ENCODE measurements at regions not wholly inside any gene's neighbourhood (a gene's known extent, or its start where the extent isn't known, plus 50 kb on each side); places are given as distances from the start of the nearest gene placed in this dataset.

DNA sequence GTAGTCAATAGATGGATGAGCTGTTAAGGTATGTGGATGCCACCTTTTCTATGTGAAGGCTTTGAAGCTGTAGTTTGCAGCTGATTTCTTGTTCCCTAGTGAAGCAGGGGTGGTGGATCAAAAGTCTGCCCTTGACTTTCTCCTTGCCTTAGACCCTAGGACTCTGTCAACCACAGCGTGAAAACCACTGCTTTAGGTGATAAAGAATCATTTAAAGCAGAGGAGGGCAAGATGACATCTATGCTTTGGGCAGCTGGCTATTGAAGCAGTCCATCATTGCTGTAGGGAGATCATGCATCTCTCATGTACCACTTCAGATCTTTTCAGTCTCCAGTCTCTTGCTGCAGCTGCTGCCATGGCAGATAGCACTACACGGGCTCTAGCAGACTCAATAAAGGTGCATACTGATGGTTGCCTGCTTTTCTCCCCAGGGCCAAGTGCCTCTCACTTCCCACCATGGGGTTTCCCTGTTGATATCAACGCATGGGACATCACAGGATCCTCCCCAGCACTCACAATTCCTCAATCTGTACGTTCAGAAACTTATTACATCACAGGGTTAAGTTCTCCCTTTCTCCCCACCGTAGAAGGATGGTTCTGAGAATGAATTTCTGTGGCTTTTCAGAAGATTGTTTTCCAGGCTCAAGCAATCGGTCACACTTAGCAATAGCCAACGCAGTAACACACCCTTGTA is 122.0 kb upstream of the STMND1 start:
- H3K9me3 ChIP-seq (ENCODE audit: control insufficient read depth in 1 of 2, low read length in 2 of 2), result no peaks in the 10 kb centered on the region
- H3K4me3 ChIP-seq (ENCODE audit: low read depth in 1 of 2, low read length in 2 of 2), result no peak overlapping the region
- H3K9ac ChIP-seq (ENCODE audit: low read depth in 1 of 2, low read length in 2 of 2), result no peak overlapping the region
- H3K36me3 ChIP-seq (ENCODE audit: control insufficient read depth in 1 of 2, insufficient read depth in 2 of 2, low read length in 2 of 2), result no peaks in the 10 kb centered on the region
- no peaks in the 10 kb centered on the region for H3K4me1 ChIP-seq (ENCODE audit: control insufficient read depth in 1 of 2, insufficient read depth in 2 of 2, low read length in 2 of 2)
- H3K27ac ChIP-seq (ENCODE audit: low read depth, low read length), result no peak overlapping the region
- H3K27me3 ChIP-seq (ENCODE audit: control insufficient read depth in 1 of 2, insufficient read depth in 2 of 2, low read length in 2 of 2), result peaks cover 4 to 9% of the 10 kb centered on the region in 2 donors

DNA sequence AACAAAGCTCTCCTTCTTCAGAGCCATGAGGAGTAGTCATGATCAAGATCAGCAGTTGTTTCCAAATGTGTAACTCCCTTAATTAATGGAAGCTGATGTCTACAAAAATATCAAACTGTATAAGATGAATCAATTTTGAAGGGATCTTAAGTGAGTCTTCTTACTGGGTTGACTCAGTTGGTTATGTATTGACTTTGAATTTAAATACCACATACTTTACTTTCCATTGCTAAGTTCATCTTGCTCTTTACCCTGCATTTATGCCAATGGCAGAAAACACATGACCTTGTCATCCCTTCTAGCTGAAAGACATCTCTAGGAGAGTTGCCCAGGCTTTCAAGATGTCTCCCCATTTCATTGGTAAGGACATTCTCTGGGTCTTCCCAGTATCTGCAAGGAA is 123.2 kb upstream of the STMND1 start:
- H3K4me1 ChIP-seq (ENCODE audit: control insufficient read depth in 1 of 2, insufficient read depth in 2 of 2, low read length in 2 of 2), result no peaks in the 10 kb centered on the region
- peaks cover 4 to 9% of the 10 kb centered on the region in 2 donors for H3K27me3 ChIP-seq (ENCODE audit: control insufficient read depth in 1 of 2, insufficient read depth in 2 of 2, low read length in 2 of 2)
- no peak overlapping the region for H3K9ac ChIP-seq (ENCODE audit: low read depth in 1 of 2, low read length in 2 of 2)
- H3K9me3 ChIP-seq (ENCODE audit: control insufficient read depth in 1 of 2, low read length in 2 of 2), result no peaks in the 10 kb centered on the region
- H3K36me3 ChIP-seq (ENCODE audit: control insufficient read depth in 1 of 2, insufficient read depth in 2 of 2, low read length in 2 of 2), result no peaks in the 10 kb centered on the region
- H3K27ac ChIP-seq (ENCODE audit: low read depth, low read length), result no peak overlapping the region
- no peak overlapping the region for H3K4me3 ChIP-seq (ENCODE audit: low read depth in 1 of 2, low read length in 2 of 2)

DNA sequence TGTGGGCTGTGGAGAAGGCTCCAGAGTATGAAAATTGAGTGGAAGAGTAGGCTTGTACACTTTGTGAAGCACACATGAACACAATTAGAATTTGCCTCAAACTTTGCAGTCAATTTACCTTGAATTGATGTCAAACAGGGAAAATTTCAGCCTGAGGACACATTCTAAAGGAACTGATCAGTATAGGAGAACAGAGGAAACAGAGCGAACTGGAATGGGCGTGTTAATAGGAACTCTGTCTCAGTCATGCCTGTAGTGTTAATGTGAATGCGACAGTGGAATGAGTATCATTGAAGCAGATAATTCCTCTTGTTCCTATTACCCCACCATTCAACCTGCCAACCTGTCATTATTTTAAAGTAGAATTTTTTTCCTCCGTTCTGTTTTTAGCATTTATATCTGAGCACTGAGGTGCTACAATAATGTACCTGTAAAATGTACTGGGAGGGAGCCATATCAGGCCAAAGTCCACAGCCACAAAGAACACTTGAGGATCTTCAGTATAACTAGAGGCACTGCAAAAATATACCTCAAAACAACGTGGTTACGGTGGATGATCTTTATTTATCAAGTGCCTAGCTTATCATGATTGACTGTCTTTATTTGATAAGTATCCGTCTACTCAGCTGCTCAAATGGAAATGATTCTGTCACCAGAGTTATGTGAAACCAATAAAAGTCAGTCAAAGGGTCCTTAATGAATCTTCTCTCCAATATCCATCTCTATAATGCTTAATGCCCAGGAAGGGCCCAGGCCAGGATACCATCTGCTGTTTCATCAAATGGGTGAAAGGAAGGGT is 125.3 kb upstream of the STMND1 start:
- Histone ChIP-seq H3K4me3 (ENCODE audit: low read depth in 1 of 2, low read length in 2 of 2) (no peak overlapping the region), H3K9ac (ENCODE audit: low read depth in 1 of 2, low read length in 2 of 2) (no peak overlapping the region), H3K4me1 (ENCODE audit: control insufficient read depth in 1 of 2, insufficient read depth in 2 of 2, low read length in 2 of 2) (no peaks in the 10 kb centered on the region), H3K27ac (ENCODE audit: low read depth, low read length) (no peak overlapping the region), H3K27me3 (ENCODE audit: control insufficient read depth in 1 of 2, insufficient read depth in 2 of 2, low read length in 2 of 2) (peaks cover 4 to 14% of the 10 kb centered on the region in 2 donors), H3K9me3 (ENCODE audit: control insufficient read depth in 1 of 2, low read length in 2 of 2) (no peaks in the 10 kb centered on the region), H3K36me3 (ENCODE audit: control insufficient read depth in 1 of 2, insufficient read depth in 2 of 2, low read length in 2 of 2) (no peaks in the 10 kb centered on the region)

- no peak overlapping the region for H3K9ac ChIP-seq (ENCODE audit: low read depth in 1 of 2, low read length in 2 of 2)
- H3K4me3 ChIP-seq (ENCODE audit: low read depth in 1 of 2, low read length in 2 of 2), result no peak overlapping the region
- H3K4me1 ChIP-seq (ENCODE audit: control insufficient read depth in 1 of 2, insufficient read depth in 2 of 2, low read length in 2 of 2), result no peaks in the 10 kb centered on the region
- H3K9me3 ChIP-seq (ENCODE audit: control insufficient read depth in 1 of 2, low read length in 2 of 2), result no peaks in the 10 kb centered on the region
- H3K36me3 ChIP-seq (ENCODE audit: control insufficient read depth in 1 of 2, insufficient read depth in 2 of 2, low read length in 2 of 2), result no peaks in the 10 kb centered on the region
- no peak overlapping the region for H3K27ac ChIP-seq (ENCODE audit: low read depth, low read length)
- H3K27me3 ChIP-seq (ENCODE audit: control insufficient read depth in 1 of 2, insufficient read depth in 2 of 2, low read length in 2 of 2), result peaks cover 4 to 10% of the 10 kb centered on the region in 2 donors
Observed at GRCh38 chr6:16974704-16975359, 127.0 kb upstream of the STMND1 start.

GRCh38 chr6:16974387-16974673 is 127.5 kb upstream of the STMND1 start:
- Histone ChIP-seq H3K9ac (ENCODE audit: low read depth in 1 of 2, low read length in 2 of 2) (no peak overlapping the region), H3K4me1 (ENCODE audit: control insufficient read depth in 1 of 2, insufficient read depth in 2 of 2, low read length in 2 of 2) (no peaks in the 10 kb centered on the region), H3K9me3 (ENCODE audit: control insufficient read depth in 1 of 2, low read length in 2 of 2) (no peaks in the 10 kb centered on the region), H3K27me3 (ENCODE audit: control insufficient read depth in 1 of 2, insufficient read depth in 2 of 2, low read length in 2 of 2) (peaks cover 4 to 5% of the 10 kb centered on the region in 2 donors), H3K36me3 (ENCODE audit: control insufficient read depth in 1 of 2, insufficient read depth in 2 of 2, low read length in 2 of 2) (no peaks in the 10 kb centered on the region), H3K4me3 (ENCODE audit: low read depth in 1 of 2, low read length in 2 of 2) (no peak overlapping the region), H3K27ac (ENCODE audit: low read depth, low read length) (no peak overlapping the region)

DNA sequence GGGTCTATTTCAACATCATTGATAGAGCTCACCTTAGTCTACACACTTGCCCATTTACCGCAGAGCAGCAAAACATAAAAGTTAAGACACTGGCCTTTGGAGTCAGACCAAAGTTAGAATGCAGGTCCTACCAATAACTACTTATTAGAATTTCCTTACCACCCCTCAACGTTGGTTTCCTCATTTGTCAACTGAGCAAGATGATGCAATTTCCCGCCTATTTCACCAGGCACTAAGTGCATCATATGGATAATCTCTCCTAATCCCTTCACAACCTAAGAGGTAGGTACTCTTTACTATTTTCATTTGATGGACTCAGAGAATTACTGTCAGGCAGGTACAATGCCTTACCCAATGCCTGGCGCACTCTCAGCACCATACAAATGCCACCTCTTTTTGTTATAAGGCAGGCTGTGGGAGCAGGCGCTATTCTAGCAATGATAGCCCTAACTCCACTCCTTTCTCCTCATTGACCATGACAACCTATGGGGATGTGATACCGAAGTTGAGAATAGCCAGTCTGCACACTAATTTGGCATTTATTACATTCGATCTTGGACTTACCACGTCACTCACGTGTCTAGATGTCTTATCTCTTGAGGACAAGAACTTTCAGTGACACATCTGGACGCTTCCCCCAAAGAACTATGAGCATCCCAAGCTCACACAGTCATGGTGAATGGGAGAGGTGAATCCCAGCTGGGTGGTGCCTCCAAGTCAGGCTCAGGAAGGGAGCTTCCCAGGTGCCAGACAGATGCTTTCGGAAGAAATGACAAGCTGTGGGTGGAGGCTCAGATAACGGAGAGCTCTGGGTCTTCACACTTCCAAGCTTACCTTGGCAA is 128.1 kb upstream of the STMND1 start:
- Histone ChIP-seq H3K4me3 (ENCODE audit: low read depth in 1 of 2, low read length in 2 of 2) (no peak overlapping the region), H3K36me3 (ENCODE audit: control insufficient read depth in 1 of 2, insufficient read depth in 2 of 2, low read length in 2 of 2) (no peaks in the 10 kb centered on the region), H3K9ac (ENCODE audit: low read depth in 1 of 2, low read length in 2 of 2) (no peak overlapping the region), H3K9me3 (ENCODE audit: control insufficient read depth in 1 of 2, low read length in 2 of 2) (no peaks in the 10 kb centered on the region), H3K4me1 (ENCODE audit: control insufficient read depth in 1 of 2, insufficient read depth in 2 of 2, low read length in 2 of 2) (no peaks in the 10 kb centered on the region), H3K27ac (ENCODE audit: low read depth, low read length) (no peak overlapping the region), H3K27me3 (ENCODE audit: control insufficient read depth in 1 of 2, insufficient read depth in 2 of 2, low read length in 2 of 2) (peaks cover 4% of the 10 kb centered on the region in 2 donors)

GRCh38 chr6:16973051-16973450 is 128.8 kb upstream of the STMND1 start:
- no peak overlapping the region for H3K4me3 ChIP-seq (ENCODE audit: low read depth in 1 of 2, low read length in 2 of 2)
- no peak overlapping the region for H3K9ac ChIP-seq (ENCODE audit: low read depth in 1 of 2, low read length in 2 of 2)
- no peak overlapping the region for H3K27ac ChIP-seq (ENCODE audit: low read depth, low read length)
- H3K27me3 ChIP-seq (ENCODE audit: control insufficient read depth in 1 of 2, insufficient read depth in 2 of 2, low read length in 2 of 2), result peaks cover 4% of the 10 kb centered on the region in 2 donors
- no peaks in the 10 kb centered on the region for H3K4me1 ChIP-seq (ENCODE audit: control insufficient read depth in 1 of 2, insufficient read depth in 2 of 2, low read length in 2 of 2)
- no peaks in the 10 kb centered on the region for H3K9me3 ChIP-seq (ENCODE audit: control insufficient read depth in 1 of 2, low read length in 2 of 2)
- H3K36me3 ChIP-seq (ENCODE audit: control insufficient read depth in 1 of 2, insufficient read depth in 2 of 2, low read length in 2 of 2), result no peaks in the 10 kb centered on the region

GRCh38 chr6:16972535-16972934 is 129.3 kb upstream of the STMND1 start:
- H3K36me3 ChIP-seq (ENCODE audit: control insufficient read depth in 1 of 2, insufficient read depth in 2 of 2, low read length in 2 of 2), result no peaks in the 10 kb centered on the region
- no peaks in the 10 kb centered on the region for H3K4me1 ChIP-seq (ENCODE audit: control insufficient read depth in 1 of 2, insufficient read depth in 2 of 2, low read length in 2 of 2)
- H3K27ac ChIP-seq (ENCODE audit: low read depth, low read length), result no peak overlapping the region
- H3K9me3 ChIP-seq (ENCODE audit: control insufficient read depth in 1 of 2, low read length in 2 of 2), result no peaks in the 10 kb centered on the region
- no peak overlapping the region for H3K9ac ChIP-seq (ENCODE audit: low read depth in 1 of 2, low read length in 2 of 2)
- peaks cover 4% of the 10 kb centered on the region in 2 donors for H3K27me3 ChIP-seq (ENCODE audit: control insufficient read depth in 1 of 2, insufficient read depth in 2 of 2, low read length in 2 of 2)
- no peak overlapping the region for H3K4me3 ChIP-seq (ENCODE audit: low read depth in 1 of 2, low read length in 2 of 2)

DNA sequence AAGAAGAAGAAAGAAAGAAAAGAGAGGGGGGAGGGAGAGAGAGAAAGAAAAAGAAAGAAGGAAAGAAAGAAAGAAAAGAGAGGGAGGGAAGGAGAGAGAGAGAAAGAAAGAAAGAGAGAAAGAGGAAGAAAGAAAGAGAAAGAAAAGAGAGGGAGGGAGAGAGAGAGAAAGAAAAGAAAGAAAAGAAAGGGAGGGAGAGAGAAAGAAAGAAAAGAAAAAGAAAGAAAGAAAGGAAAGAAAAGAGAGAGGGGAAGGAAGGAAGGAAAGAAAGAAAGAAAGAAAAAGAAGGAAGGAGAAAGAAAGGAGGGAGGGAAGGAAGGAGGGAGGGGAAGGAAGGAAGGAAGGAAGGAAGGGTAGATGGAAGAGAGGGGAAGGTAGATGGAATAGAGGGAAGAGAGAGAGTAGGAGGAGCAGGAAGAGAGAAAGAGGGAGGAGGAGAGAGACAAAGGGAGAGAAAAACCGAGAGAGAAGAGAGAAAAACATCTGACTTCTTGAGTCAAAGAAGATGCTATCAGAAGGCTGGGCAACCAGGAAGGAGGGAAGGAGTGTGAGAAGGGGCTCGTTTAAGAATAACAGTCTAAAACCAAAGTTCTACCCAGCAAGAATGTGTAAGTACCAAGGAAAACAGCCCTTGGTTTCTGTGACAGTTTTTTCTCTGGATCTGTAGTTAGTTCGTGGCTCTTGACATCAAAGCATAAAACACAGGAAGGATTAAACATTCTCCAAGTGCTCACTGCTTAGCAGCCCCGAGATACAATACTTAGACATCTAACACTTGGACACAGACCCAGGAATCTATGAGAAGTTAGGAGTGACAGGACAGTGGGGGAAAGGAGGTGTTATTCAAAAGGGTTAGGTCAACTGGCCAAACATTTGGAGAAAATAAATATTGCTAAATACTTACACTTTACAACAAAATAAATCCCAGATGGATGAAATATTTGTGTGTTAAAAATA is 131.9 kb upstream of the STMND1 start:
- no peak overlapping the region for H3K4me3 ChIP-seq (ENCODE audit: low read depth in 1 of 2, low read length in 2 of 2)
- H3K4me1 ChIP-seq (ENCODE audit: control insufficient read depth in 1 of 2, insufficient read depth in 2 of 2, low read length in 2 of 2), result peaks cover under 1 to 3% of the 10 kb centered on the region in 2 donors
- no peak overlapping the region for H3K27ac ChIP-seq (ENCODE audit: low read depth, low read length)
- H3K36me3 ChIP-seq (ENCODE audit: control insufficient read depth in 1 of 2, insufficient read depth in 2 of 2, low read length in 2 of 2), result no peaks in the 10 kb centered on the region
- H3K27me3 ChIP-seq (ENCODE audit: control insufficient read depth in 1 of 2, insufficient read depth in 2 of 2, low read length in 2 of 2), result peaks cover 0 to 4% of the 10 kb centered on the region in 2 donors
- no peak overlapping the region for H3K9ac ChIP-seq (ENCODE audit: low read depth in 1 of 2, low read length in 2 of 2)
- H3K9me3 ChIP-seq (ENCODE audit: control insufficient read depth in 1 of 2, low read length in 2 of 2), result no peaks in the 10 kb centered on the region
